ENCODE measurements at regions not wholly inside any gene's neighbourhood (a gene's known extent, or its start where the extent isn't known, plus 50 kb on each side); places are given as distances from the start of the nearest gene placed in this dataset.
"Not testable (repeated sequence)": the region's sequence is repeated elsewhere in the genome, so short reads cannot be mapped to it uniquely, and the experiment has no call there.

DNA sequence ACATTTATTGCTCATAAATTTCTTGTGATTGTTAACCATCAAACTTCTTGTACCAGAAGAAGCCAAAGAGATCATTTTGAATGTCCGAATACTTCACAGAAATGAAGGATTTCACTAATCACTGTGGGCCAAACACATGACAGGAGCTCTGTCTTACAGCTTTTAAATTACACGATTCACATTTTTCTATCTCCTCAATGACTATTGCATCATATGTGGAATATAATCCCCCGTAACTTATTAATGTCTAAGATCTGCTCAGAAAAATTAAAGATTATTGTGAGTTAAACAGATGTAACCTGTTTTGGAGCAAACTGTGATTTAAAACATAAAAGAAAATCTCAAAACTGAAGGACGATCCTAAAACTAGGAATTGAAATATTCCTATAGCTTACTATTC, 645.2 kb upstream of the COX7C start:
- TF ChIP-seq, protein P1, sequence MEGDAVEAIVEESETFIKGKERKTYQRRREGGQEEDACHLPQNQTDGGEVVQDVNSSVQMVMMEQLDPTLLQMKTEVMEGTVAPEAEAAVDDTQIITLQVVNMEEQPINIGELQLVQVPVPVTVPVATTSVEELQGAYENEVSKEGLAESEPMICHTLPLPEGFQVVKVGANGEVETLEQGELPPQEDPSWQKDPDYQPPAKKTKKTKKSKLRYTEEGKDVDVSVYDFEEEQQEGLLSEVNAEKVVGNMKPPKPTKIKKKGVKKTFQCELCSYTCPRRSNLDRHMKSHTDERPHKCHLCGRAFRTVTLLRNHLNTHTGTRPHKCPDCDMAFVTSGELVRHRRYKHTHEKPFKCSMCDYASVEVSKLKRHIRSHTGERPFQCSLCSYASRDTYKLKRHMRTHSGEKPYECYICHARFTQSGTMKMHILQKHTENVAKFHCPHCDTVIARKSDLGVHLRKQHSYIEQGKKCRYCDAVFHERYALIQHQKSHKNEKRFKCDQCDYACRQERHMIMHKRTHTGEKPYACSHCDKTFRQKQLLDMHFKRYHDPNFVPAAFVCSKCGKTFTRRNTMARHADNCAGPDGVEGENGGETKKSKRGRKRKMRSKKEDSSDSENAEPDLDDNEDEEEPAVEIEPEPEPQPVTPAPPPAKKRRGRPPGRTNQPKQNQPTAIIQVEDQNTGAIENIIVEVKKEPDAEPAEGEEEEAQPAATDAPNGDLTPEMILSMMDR (IDR thresholded peaks at IDR 0.05): no peak
- Histone ChIP-seq H3K27ac (no peak overlapping the region), H3K4me1 (no peaks in the 10 kb centered on the region), H3K9me3 (no peaks in the 10 kb centered on the region), H3K36me3 (no peaks in the 10 kb centered on the region), H3K4me3 (no peak overlapping the region), H3K27me3 (no peaks in the 10 kb centered on the region)
- no peak for DNase-seq (ENCODE audit: low spot score)

DNA sequence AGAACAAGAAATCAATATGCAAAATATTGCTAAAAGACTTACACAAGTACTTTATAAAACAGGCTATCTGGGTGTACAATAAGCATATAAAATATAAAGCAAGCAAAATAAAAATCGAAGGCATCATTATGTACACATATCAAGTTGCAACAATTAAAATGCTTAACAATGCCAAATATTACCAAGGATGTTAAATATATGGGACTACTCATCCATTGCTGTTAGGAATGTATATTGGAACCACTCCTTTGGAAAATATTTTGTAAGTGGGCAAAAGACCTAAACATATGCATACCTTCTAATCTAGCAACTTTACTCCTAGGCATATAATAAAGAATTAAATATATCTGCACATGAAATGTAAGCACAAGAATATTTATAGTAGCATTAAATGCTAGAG, 632.6 kb upstream of the COX7C start:
- H3K4me1 ChIP-seq: no peaks in the 10 kb centered on the region
- H3K9me3 ChIP-seq: no peaks in the 10 kb centered on the region
- DNase-seq (ENCODE audit: low spot score): no peak
- no peaks in the 10 kb centered on the region for H3K36me3 ChIP-seq
- H3K4me3 ChIP-seq: no peak overlapping the region
- TF ChIP-seq, protein P1 (IDR thresholded peaks at IDR 0.05): no peak
- H3K27ac ChIP-seq: no peak overlapping the region
- H3K27me3 ChIP-seq: no peaks in the 10 kb centered on the region

GRCh38 chr5:85990998-85991397, 626.7 kb upstream of the COX7C start:
- TF ChIP-seq, protein P1 (IDR thresholded peaks at IDR 0.05): no peak
- H3K4me1 ChIP-seq: no peaks in the 10 kb centered on the region
- no peak for DNase-seq (ENCODE audit: low spot score)

DNA sequence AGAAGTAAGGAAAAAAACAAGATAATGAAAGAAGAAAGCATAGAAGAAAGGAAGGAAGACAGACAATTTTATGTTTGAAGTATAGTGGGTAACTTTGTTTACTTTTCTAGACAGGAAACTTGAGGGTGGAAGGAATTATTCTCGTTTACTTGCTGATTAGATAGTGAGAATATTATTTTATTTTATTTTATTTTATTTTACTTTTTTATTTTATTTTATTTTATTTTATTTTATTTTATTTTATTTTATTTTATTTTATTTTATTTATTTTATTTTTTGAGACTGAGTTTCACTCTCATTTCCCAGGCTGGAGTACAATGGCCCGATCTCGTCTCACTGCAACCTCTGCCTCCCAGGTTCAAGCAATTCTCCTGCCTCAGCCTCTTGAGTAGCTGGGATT, 623.1 kb upstream of the COX7C start:
- not testable (repeated sequence) for DNase-seq (ENCODE audit: low spot score); H3K36me3 ChIP-seq; H3K27me3 ChIP-seq; H3K4me1 ChIP-seq; H3K4me3 ChIP-seq; H3K27ac ChIP-seq
- peaks cover 0 to 11% of the 10 kb centered on the region in 2 donors for H3K9me3 ChIP-seq

More at GRCh38 chr5:85990998-85991397, 626.7 kb upstream of the COX7C start:
- Histone ChIP-seq H3K36me3 (no peaks in the 10 kb centered on the region), H3K9me3 (peaks cover 0 to 11% of the 10 kb centered on the region in 2 donors), H3K4me3 (no peak overlapping the region), H3K27ac (no peak overlapping the region), H3K27me3 (no peaks in the 10 kb centered on the region)

GRCh38 chr5:85998656-85999055, 619.1 kb upstream of the COX7C start:
- Histone ChIP-seq H3K27ac (no peak overlapping the region), H3K4me3 (no peak overlapping the region), H3K4me1 (no peaks in the 10 kb centered on the region), H3K9me3 (peaks cover 0 to 5% of the 10 kb centered on the region in 2 donors), H3K27me3 (no peaks in the 10 kb centered on the region), H3K36me3 (no peaks in the 10 kb centered on the region)
- no peak for DNase-seq (ENCODE audit: low spot score)
- TF ChIP-seq, protein P1 (IDR thresholded peaks at IDR 0.05): no peak

DNA sequence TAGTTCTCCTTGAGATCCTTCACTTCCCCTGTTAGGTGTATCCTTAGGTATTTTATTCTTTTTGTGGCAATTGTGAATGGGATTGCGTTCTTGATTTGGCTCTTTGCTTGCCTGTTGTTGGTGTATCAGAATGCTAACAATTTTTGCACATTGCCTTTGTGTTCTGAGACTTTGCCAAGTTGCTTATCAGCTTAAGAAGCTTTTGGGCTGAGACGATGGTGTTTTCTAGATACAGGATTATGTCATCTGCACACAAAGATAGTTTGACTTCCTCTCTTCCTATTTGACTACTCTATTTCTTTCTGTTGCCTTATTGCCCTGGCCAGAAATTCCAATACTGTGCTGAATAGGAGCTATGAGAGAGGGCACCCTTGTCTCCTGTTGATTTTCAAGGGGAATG, 609.4 kb upstream of the COX7C start:
- TF ChIP-seq, protein P1 (IDR thresholded peaks at IDR 0.05): no peak
- H3K27ac ChIP-seq: no peak overlapping the region
- no peak overlapping the region for H3K4me3 ChIP-seq
- no peaks in the 10 kb centered on the region for H3K4me1 ChIP-seq
- H3K36me3 ChIP-seq: no peaks in the 10 kb centered on the region
- DNase-seq (ENCODE audit: low spot score): no peak
- H3K27me3 ChIP-seq: no peaks in the 10 kb centered on the region
- H3K9me3 ChIP-seq: peaks cover 0 to 9% of the 10 kb centered on the region in 2 donors

All from right atrium auricular region (tissue), 2 donors.